ENCODE measurements at regions not wholly inside any gene's neighbourhood (a gene's known extent, or its start where the extent isn't known, plus 50 kb on each side); places are given as distances from the start of the nearest gene placed in this dataset.

DNA sequence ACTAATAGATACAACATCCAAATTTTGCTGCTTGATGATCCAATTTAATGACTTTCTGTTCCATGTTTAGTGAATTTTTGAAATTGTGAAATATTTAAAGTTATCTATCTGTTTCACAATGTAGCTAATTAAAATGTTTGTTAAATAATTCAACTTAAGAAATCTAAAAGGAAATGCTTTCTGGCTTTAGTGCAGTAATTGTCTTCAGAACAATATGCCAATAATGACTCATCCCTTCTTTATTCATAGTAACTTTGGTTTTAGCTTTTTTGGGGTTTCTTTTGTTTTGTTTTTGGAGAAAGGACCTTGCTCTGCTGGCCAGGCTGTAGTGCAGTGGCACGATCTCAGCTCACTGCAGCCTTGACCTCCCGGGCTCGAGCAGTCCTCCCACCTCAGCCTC lies 479.2 kb upstream of the RGS6 start:
- TF ChIP-seq, protein P1, sequence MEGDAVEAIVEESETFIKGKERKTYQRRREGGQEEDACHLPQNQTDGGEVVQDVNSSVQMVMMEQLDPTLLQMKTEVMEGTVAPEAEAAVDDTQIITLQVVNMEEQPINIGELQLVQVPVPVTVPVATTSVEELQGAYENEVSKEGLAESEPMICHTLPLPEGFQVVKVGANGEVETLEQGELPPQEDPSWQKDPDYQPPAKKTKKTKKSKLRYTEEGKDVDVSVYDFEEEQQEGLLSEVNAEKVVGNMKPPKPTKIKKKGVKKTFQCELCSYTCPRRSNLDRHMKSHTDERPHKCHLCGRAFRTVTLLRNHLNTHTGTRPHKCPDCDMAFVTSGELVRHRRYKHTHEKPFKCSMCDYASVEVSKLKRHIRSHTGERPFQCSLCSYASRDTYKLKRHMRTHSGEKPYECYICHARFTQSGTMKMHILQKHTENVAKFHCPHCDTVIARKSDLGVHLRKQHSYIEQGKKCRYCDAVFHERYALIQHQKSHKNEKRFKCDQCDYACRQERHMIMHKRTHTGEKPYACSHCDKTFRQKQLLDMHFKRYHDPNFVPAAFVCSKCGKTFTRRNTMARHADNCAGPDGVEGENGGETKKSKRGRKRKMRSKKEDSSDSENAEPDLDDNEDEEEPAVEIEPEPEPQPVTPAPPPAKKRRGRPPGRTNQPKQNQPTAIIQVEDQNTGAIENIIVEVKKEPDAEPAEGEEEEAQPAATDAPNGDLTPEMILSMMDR (IDR thresholded peaks at IDR 0.05; ENCODE audit: low read length), result no peak
- no peak for TF ChIP-seq EZH2 (IDR thresholded peaks at IDR 0.05; ENCODE audit: borderline replicate concordance, low read length)

All from OCI-LY1 (cell line).